C4-2B (cell line): ENCODE measurements at regions not wholly inside any gene's neighbourhood (a gene's known extent, or its start where the extent isn't known, plus 50 kb on each side); places are given as distances from the start of the nearest gene placed in this dataset.

Experiments
- H3K27ac ChIP-seq: fragments of 450-650 bp; 2 replicates; pipeline ENCODE4 v1.5.1; 2017
- CTCF ChIP-seq: fragments of 450-650 bp; conservative IDR thresholded peaks from 2 replicates; pipeline ENCODE4 v1.5.1; 2017; ENCODE audit warnings: mild to moderate bottlenecking
- ZFX ChIP-seq: fragments of 450-650 bp; IDR thresholded peaks from 2 replicates; pipeline ENCODE4 v1.6.1; 2017

- H3K27ac ChIP-seq = no peak overlapping the region
- TF ChIP-seq CTCF = no peak
- TF ChIP-seq ZFX = no peak
Observed at GRCh38 chr9:89829346-89829745, 224.5 kb downstream of the GADD45G start.

GRCh38 chr9:89835666-89836065, 230.9 kb downstream of the GADD45G start:
- TF ChIP-seq ZFX (no peak), CTCF (no peak)
- H3K27ac ChIP-seq = no peak overlapping the region

- TF ChIP-seq CTCF (no peak), ZFX (no peak)
- H3K27ac ChIP-seq = no peak overlapping the region
Observed at GRCh38 chr9:89837162-89837933, 232.5 kb downstream of the GADD45G start.

- H3K27ac ChIP-seq = no peak overlapping the region
- no peak for TF ChIP-seq CTCF
- no peak for TF ChIP-seq ZFX
Observed at GRCh38 chr9:89837934-89838310, 233.1 kb downstream of the GADD45G start.

GRCh38 chr9:89838621-89839020, 233.8 kb downstream of the GADD45G start:
- H3K27ac ChIP-seq = no peak overlapping the region
- TF ChIP-seq ZFX (no peak), CTCF (no peak)

GRCh38 chr9:89839449-89839848, 234.6 kb downstream of the GADD45G start:
- no peak overlapping the region for H3K27ac ChIP-seq
- TF ChIP-seq CTCF (no peak), ZFX (no peak)

GRCh38 chr9:89839952-89840351, 235.1 kb downstream of the GADD45G start:
- TF ChIP-seq CTCF (no peak), ZFX (no peak)

More at GRCh38 chr9:89839952-89840351, 235.1 kb downstream of the GADD45G start:
- H3K27ac ChIP-seq = no peak overlapping the region
